ENCODE measurements at regions not wholly inside any gene's neighbourhood (a gene's known extent, or its start where the extent isn't known, plus 50 kb on each side); places are given as distances from the start of the nearest gene placed in this dataset.

DNA sequence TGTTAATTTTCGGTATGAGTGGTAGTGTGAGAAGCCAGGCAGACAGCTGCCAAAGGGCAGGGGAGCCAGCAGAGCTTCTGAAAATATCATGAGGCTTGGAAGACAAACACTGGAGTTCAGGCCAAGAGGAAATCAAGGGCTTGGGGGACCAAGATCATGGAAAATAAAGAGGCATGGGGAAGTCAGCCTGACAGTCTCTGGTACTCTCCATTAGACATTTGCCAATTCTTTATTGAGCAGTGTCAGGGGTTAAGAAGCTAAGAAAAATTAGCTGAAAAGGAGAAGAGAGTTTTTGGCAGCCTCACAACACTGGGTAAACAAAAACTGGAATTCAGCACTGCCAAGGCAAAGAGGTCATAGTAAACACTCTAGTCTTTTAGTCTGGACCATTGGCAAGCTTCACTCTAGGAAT lies 612.7 kb downstream of the EPHA4 start:
- no peak overlapping the region for H3K27ac ChIP-seq
- no peak for TF ChIP-seq ZFX (IDR thresholded peaks at IDR 0.05; ENCODE audit: borderline replicate concordance)
- TF ChIP-seq, protein P1, sequence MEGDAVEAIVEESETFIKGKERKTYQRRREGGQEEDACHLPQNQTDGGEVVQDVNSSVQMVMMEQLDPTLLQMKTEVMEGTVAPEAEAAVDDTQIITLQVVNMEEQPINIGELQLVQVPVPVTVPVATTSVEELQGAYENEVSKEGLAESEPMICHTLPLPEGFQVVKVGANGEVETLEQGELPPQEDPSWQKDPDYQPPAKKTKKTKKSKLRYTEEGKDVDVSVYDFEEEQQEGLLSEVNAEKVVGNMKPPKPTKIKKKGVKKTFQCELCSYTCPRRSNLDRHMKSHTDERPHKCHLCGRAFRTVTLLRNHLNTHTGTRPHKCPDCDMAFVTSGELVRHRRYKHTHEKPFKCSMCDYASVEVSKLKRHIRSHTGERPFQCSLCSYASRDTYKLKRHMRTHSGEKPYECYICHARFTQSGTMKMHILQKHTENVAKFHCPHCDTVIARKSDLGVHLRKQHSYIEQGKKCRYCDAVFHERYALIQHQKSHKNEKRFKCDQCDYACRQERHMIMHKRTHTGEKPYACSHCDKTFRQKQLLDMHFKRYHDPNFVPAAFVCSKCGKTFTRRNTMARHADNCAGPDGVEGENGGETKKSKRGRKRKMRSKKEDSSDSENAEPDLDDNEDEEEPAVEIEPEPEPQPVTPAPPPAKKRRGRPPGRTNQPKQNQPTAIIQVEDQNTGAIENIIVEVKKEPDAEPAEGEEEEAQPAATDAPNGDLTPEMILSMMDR (IDR thresholded peaks at IDR 0.05), result no peak

DNA sequence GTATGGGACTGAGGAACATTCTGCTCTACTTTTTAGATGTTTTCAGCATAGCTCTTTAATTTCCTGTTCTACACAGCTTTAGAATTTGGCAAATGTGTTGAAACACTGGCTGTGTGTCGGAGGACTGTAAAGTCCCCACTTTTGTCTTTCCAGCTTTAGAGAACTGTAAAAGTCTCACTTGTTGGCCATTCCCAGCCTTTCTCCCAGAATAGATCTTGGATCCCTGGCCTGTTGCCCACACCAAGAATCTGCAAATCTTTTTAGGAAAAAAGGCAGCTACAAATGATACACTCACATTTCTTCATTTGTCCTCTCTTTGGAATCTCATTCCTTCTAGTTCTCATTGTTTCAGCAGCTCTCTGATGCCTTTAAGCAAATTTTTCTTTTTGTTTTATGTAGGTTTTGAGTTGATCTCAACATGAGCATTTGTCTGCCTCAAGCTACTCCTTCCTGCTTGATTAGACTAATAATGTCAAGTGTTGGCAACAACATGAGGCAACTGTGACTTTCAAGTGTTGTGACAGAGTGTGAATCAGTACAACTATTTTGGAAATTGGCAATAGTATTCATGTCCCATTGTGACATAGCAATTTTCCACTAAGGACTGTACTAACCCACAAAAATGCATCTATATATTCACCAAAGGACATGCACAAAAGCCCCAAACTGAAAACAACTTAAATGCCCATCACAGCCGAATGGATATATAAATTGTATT lies 610.8 kb downstream of the EPHA4 start:
- TF ChIP-seq, protein P1 (IDR thresholded peaks at IDR 0.05), result no peak
- no peak for TF ChIP-seq ZFX (IDR thresholded peaks at IDR 0.05; ENCODE audit: borderline replicate concordance)

DNA sequence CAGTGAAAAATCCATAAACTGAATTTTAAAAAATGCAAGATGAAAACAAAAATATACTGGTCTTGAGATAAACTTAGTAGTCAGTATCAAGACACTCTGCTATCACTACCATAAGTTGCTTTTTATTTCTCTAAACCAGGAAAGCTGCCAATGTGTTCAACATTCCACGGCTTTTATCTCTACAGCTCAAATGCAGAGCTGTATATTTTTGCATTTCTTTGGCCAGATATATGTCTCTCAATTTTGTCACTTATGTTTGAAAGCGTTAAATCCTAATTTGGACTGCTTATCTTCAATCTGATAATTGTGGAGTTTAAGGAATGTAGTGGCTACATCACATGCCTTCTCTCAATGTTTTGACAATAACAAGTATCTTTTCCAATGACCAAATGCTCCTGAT lies 609.5 kb downstream of the EPHA4 start:
- TF ChIP-seq, protein P1 (IDR thresholded peaks at IDR 0.05), result no peak
- TF ChIP-seq ZFX (IDR thresholded peaks at IDR 0.05; ENCODE audit: borderline replicate concordance), result no peak
- no peak overlapping the region for H3K27ac ChIP-seq

More for the DNA sequence above, 610.8 kb downstream of the EPHA4 start:
- no peak overlapping the region for H3K27ac ChIP-seq

DNA sequence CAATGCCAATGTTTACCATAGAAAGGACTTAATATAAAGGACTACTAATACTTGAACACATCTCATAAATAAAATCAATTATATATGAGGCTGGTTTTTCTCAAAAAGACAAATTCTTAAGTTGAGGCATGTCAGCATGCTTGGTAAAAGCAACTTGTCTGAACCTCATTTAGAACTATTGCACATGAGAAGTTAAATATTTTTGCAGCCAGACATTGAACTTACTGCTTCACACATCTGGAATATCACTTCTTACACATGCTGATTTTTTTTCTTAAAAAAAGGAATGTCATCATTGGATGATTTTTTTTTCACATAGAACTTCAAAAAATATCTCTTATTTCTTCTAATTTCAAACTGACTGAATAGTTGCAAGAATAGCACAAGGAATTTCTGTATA lies 609.0 kb downstream of the EPHA4 start:
- no peak overlapping the region for H3K27ac ChIP-seq
- TF ChIP-seq ZFX (IDR thresholded peaks at IDR 0.05; ENCODE audit: borderline replicate concordance), result no peak
- TF ChIP-seq, protein P1 (IDR thresholded peaks at IDR 0.05), result no peak

DNA sequence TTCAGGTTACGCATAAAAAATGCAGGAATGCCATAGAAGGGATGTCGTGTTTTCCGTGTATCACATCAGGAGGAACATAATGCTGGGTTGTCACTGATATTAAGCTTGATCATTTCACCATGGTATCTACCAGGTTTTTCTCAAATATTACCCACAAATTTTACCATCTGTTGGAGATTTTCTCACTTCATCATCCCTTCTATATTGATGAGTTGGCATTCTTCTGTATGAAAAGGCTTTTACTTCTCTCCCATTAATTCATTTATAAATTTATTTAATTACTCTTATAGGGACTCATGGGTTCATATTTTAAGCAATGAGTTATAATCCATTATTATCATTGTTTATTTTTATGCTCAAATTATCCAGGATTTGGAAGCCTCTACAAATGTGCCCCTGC lies 608.2 kb downstream of the EPHA4 start:
- no peak for TF ChIP-seq ZFX (IDR thresholded peaks at IDR 0.05; ENCODE audit: borderline replicate concordance)
- TF ChIP-seq, protein P1 (IDR thresholded peaks at IDR 0.05), result no peak
- H3K27ac ChIP-seq, result no peak overlapping the region

DNA sequence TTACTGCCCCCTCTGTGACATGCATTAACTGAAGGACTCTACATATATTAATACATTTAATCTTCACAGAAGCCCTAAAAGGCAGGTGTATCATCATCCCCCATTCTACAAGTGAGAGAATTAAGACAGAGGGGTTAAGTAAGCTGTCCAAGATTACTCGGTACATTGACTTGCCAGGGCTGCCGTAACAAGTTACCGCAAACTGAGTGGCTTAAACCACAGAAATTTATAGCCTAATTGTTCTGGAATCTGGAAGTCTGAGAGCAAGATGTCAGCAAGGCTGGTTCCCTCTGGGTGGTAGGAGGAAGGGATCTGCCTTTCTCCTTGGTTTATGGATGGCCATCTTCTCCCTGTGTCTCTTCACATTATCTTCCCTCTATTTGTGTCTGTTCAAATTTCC lies 605.5 kb downstream of the EPHA4 start:
- no peak overlapping the region for H3K27ac ChIP-seq
- TF ChIP-seq, protein P1 (IDR thresholded peaks at IDR 0.05), result no peak
- TF ChIP-seq ZFX (IDR thresholded peaks at IDR 0.05; ENCODE audit: borderline replicate concordance), result no peak

DNA sequence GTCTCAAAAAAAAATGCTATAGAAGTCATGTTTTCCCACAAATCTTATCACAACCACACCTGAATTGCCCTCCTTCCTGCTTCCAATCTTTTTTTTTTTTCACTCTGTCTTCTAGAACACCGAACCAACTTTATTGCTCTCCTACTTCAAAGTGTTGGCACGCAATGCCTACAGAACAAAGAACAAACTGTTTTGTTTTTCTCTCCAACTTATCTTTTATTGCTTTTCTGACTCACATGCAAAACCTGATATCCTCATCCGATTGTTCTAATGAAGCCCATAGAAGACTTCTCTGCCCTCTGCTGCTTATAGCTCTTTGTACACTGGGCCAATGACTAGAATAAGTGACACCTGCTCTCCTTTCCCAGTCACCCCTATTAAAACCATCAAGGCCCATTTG lies 602.8 kb downstream of the EPHA4 start:
- TF ChIP-seq ZFX (IDR thresholded peaks at IDR 0.05; ENCODE audit: borderline replicate concordance), result no peak
- TF ChIP-seq, protein P1 (IDR thresholded peaks at IDR 0.05), result no peak
- H3K27ac ChIP-seq, result no peak overlapping the region

Data from 22Rv1 (cell line).